Dermis microvascular lymphatic vessel endothelial cell (primary cell): ENCODE measurements at regions not wholly inside any gene's neighbourhood (a gene's known extent, or its start where the extent isn't known, plus 50 kb on each side); places are given as distances from the start of the nearest gene placed in this dataset.

Experiments
- DNase-seq, 2 donors: peaks; one replicate each; pipeline versions ENCODE4 v3.0.0 to v3.0.0-alpha.2; 2010; ENCODE audit warnings: low read depth in 2 of 2

DNA sequence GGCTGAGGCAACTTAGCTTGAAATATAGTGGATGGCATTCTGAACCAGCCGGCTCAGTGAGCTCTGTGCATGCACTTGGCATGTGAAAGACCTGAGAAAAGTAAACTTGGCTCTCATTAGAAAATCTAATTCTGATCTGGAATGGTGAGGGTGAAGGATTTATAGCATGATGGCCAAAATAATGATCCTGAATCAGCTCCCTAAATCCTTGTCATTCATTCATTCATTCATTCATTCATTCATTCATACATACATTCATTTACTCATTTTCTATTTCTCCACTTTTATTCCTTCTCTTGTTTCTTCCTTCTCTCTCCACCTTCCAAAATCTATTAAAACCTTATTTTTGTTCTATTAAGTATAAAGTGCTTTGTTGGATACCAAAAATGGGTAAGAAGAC is 681.1 kb downstream of the DHX35 start:
- DNase-seq = no peak

- DNase-seq = no peak
Observed at GRCh38 chr20:39641423-39641822, 679.3 kb downstream of the DHX35 start.

DNA sequence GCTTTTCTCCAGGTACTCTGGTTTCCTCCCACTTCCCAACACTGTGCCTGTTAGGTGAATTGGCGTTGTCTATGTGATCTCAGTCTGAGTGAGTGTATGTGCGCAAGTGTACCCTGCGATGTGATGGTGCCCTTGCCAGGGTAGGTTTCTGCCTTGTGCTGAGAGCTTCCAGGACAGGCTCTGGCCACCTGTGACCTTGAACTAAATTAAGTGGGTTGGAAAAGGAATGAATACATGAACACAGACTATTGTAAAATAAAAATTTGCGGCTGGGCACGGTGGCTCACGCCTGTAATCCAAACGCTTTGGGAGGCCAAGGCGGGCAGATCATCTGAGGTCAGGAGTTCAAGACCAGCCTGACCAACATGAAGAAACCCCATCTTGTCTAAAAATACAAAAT is 678.0 kb downstream of the DHX35 start:
- DNase-seq = no peak

DNA sequence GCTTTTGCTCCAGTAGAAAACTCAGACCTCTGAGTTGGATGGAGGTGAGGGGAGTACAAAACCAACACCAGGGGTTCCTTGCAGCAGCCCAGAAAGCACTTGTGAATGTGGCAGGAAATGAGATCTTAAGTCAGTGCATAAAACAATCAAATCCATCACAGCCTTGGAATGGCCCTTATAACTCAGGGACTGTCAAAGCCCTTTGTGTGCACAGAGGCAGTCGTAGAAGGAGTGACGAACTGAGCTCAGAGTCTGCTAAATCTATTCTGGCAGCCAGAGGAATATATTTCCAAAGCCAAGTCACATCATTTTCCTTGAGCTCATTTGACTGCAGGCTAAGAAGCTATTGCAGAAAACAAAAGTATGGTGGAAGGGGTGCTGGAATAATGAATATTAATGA is 676.6 kb downstream of the DHX35 start:
- no peak for DNase-seq

DNA sequence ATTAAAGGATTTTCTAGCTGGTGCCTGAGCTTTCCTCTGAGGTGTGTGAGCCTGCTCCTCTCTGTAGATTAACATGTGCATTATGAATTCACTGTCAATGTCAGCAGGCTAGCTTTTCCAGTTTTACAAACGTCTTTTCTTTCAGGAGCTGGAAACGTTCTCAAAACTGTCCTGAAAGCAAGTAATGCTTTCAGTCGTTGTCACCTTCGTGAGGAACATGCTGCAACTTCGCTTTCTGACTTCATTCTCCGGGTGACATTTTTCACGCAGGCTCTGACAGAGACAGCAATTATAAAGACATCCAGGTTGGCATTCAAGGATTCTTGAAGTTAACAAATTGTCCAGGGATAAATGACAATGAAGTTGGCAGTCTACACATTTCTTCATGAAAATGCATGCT is 671.5 kb downstream of the DHX35 start:
- DNase-seq = no peak

GRCh38 chr20:39632757-39633156 is 670.6 kb downstream of the DHX35 start:
- no peak for DNase-seq

DNA sequence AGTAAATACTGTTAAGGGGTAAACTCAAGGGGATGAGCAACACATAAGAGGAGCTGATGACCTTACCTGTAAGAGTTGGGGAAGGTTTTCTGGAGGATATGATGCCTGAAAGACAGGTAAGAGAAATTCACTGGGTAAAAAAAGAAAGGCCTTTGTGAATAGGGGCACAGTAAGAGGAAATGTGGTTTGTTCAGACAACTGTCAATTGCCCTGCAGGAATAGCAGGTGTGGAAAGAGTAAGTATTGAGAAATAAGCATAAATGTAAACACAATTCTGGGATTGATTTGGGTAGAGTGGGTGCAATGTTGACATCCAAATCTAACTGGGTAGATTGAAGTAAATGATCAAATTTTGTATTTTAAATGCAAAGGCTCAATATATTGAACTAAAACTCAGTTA is 670.0 kb downstream of the DHX35 start:
- no peak for DNase-seq

- DNase-seq = peak in 1 of 2 donors; percentile 24
Observed at GRCh38 chr20:39631557-39631956, 669.4 kb downstream of the DHX35 start.

- DNase-seq = no peak
Observed at GRCh38 chr20:39630215-39630908, 668.2 kb downstream of the DHX35 start.

DNA sequence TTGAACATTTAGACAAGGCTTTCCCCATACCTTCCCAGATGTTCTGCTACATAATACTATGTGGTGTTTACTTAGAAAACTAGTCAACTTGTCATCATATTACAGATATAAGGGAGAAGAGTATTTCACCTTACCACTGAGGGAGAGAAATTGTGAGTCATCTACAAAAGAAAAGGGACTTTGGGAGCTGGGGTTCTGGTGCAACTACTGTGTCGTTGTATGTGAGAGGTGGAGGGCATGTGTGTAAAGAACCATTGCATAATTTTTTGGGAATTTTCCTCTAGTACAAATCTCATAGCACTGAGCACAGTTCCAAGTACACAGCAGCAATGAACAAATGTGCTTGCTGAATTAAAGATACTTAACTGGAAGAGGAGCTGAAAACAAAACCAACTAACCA is 665.6 kb downstream of the DHX35 start:
- no peak for DNase-seq

GRCh38 chr20:39624316-39624715 is 662.2 kb downstream of the DHX35 start:
- no peak for DNase-seq

DNA sequence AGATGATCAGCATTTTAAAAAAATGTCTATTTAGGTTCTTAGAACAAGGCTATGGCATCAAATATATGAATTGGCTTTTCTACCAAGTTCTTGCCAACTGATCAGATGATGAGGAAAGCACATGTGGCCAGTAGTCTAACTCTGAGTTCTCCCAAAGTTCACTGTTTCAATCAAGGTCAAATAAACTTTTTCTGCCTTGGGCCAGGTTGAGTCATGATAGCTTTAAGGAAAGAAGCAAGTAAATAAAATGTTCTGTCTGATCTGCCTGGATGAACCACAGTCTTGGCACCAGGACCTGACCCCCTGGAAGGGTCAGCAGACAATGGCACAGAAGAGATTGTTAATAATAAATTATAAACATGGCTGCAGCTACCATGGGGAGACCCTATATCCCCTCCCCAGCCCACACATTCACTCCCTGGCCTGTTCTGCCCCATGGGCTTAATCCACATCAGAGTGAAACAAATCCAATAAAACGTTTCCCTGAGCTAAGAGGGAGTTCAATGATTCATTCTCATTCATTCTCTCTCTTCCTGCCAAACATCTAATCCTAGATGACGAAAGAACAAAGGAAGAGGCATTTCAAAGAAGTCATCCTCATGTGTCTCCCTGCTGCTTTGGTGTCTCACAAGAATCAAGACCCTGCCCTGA is 661.6 kb downstream of the DHX35 start:
- peak in 1 of 2 donors; percentile 47 for DNase-seq

DNA sequence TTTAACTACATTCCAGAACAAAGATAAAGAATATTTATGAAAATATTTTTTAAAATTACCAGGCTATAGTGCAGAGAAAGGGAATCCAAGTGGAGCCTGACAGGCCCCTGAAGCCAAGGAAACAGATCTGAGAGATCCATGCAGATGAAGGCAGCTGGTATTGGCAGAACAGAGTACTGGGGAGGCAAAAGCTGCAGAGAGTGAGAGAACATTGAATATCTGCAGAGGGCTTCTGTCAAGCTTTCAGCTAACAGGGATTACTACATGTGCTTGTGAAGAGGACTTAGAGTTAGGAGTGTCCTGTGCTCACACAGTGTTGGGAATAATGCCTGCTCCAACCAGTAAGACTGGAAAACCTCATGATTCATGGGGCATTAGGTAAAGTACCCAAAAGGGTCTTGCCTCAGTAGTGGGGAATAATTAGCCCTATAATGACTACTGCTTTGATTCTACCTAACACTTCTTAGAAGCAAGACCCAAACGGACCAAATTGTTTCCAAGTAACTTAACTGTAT is 657.2 kb downstream of the DHX35 start:
- DNase-seq = no peak

DNA sequence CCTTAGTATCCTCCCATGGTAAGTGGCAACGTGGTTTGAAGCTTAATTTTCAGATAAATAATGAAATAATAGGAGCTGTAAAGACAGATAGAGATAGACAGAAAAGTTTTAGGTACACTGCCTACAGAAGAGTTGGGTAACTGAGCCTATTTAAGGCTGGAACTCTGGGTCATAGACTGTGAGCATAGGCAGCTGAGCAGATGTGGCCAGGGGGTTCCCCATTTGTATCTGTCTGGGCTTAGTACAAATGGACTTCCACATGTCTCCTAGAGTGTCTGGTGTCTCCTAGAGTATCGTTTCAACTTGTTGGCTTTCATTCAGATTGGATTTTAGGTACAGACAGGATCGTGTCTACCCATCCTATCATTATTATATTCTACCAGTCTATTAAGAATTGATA is 649.8 kb downstream of the DHX35 start:
- no peak for DNase-seq

- DNase-seq = no peak
Observed at GRCh38 chr20:39607141-39607540, 645.0 kb downstream of the DHX35 start.

DNA sequence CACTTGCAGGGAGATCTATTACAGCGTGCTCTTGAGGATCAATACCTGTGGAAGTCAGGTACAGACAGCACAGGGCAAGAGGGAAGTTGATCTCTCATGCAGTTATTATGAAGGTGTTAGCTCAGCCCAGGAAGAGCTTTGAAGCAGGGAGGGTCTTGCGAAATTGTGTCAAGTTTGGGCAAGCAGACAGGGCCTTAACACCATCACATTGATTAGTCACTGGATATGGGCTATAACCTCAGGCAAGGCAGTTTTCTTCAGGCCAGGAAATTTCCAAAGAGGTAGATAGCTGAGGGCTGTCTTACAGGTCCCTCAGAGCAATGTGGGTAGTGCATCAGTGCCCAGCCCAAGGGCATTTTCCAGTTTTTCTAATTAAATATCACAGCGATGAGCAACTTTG is 643.8 kb downstream of the DHX35 start:
- no peak for DNase-seq

GRCh38 chr20:39605361-39605760 is 643.2 kb downstream of the DHX35 start:
- DNase-seq = no peak

DNA sequence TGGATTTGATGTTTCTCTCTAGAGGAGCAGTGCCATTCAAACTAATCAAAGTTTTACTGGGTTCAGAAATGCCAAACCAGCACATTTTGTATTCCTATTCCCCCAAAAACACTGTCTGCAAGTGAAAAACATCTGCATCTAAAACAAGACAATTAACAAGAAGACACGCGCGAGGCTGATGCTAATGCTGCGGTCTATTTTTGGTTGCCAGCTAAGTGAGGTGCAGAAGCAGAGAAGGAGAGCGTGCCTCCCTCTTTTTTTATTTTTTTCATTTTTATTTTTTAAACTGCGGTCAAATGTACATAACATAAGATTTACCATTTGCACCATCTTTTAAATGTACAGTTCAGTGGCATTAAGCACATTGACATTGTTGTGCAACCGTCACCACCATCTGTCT is 641.1 kb downstream of the DHX35 start:
- DNase-seq = no peak

- DNase-seq = no peak
Observed at GRCh38 chr20:39602649-39603048, 640.5 kb downstream of the DHX35 start.

- no peak for DNase-seq
Observed at GRCh38 chr20:39600871-39601270, 638.7 kb downstream of the DHX35 start.

DNA sequence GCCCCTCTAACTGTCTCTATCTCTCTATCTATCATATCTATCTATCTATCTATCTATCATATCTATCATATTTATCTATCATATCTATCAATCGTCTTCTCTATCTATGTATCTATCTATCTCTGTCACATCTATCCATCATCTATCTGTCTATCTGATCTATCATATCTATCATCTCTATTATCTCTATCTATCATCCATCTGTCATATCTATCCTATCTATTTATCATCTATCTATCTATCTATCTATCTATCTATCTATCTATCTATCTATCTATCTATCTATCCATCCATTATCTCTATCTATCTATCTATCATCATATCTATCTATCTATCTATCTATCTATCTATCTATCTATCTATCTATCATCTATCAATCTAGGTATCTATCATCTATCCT is 638.0 kb downstream of the DHX35 start:
- no peak for DNase-seq

- DNase-seq = no peak
Observed at GRCh38 chr20:39596554-39596953, 634.4 kb downstream of the DHX35 start.

DNA sequence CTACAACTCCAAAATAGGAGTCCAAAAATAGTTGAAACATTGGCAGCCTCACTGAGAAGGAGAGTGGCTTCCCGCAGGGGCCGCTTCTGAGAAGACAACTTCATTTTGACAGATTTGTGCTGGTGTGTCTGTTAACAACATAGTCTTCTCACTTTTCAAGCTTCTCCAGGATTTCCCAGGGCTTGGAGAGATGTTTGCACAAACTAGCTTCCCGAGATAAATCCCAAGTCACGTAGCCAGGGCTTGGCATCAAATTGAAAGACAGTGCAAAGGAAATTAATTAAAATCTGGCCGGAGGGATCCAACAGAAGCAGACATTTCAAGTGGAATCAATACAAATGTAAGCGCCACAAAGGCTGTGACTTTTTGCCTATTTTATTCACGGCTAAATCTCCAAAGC is 630.2 kb downstream of the DHX35 start:
- DNase-seq = no peak
